ENCODE measurements at regions not wholly inside any gene's neighbourhood (a gene's known extent, or its start where the extent isn't known, plus 50 kb on each side); places are given as distances from the start of the nearest gene placed in this dataset.

DNA sequence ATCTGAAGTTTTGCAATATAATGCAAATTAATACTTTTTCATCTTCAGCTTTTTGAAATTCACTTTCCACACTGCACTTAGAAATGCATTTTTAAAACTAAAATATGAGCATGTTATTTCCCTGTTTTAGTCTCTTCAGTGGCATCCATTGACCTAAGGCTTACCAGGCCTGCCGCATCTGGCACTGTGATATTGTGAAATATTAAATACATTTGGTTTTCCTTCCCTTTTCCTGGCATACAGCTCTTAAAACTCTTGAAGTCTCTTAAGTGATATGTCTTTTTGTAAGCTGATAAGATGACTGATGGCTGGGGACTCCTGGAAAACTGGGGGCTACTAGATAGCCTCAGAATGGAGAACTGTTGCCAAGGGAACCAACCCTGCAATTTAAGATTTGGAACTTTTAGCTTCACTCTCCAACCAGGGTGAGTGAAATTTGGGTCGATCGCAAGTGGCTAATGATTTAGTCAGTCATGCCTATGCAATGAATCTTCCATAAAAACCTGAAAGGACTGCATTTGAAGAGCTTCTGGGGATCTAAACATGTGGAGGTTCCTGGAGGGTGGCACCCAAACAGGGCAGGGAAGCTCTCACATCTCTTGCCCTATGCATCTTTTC lies 75.5 kb upstream of the PDC start:
- TF ChIP-seq, protein P1, sequence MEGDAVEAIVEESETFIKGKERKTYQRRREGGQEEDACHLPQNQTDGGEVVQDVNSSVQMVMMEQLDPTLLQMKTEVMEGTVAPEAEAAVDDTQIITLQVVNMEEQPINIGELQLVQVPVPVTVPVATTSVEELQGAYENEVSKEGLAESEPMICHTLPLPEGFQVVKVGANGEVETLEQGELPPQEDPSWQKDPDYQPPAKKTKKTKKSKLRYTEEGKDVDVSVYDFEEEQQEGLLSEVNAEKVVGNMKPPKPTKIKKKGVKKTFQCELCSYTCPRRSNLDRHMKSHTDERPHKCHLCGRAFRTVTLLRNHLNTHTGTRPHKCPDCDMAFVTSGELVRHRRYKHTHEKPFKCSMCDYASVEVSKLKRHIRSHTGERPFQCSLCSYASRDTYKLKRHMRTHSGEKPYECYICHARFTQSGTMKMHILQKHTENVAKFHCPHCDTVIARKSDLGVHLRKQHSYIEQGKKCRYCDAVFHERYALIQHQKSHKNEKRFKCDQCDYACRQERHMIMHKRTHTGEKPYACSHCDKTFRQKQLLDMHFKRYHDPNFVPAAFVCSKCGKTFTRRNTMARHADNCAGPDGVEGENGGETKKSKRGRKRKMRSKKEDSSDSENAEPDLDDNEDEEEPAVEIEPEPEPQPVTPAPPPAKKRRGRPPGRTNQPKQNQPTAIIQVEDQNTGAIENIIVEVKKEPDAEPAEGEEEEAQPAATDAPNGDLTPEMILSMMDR (conservative IDR thresholded peaks at IDR 0.05; ENCODE audit: low read depth, low read length): no peak
- no peak for TF ChIP-seq EZH2 (IDR thresholded peaks at IDR 0.05; ENCODE audit: low read length, unreplicated experiment)
- TF ChIP-seq EZH2phosphoT487 (IDR thresholded peaks at IDR 0.05; ENCODE audit: borderline replicate concordance, low read length): no peak

All from PC-3 (cell line).